Epithelial cell of proximal tubule (primary cell): ENCODE measurements at regions not wholly inside any gene's neighbourhood (a gene's known extent, or its start where the extent isn't known, plus 50 kb on each side); places are given as distances from the start of the nearest gene placed in this dataset.
A peak's percentile ranks its signal among the peaks of the same experiment; 100 is the strongest.

Experiments
- DNase-seq: peaks from one replicate; pipeline ENCODE4 v3.0.0-alpha.2; 2011; ENCODE audit warnings: low read depth
- H3K4me3 ChIP-seq: 2 replicates; pipeline ENCODE4 v1.5.1; 2011; ENCODE audit warnings: low read depth, mild to moderate bottlenecking, low read length
- TF ChIP-seq, protein P1 (sequence below): conservative IDR thresholded peaks from 2 replicates; pipeline ENCODE4 v1.5.1; 2012; ENCODE audit warnings: low read depth, mild to moderate bottlenecking, low read length

DNA sequence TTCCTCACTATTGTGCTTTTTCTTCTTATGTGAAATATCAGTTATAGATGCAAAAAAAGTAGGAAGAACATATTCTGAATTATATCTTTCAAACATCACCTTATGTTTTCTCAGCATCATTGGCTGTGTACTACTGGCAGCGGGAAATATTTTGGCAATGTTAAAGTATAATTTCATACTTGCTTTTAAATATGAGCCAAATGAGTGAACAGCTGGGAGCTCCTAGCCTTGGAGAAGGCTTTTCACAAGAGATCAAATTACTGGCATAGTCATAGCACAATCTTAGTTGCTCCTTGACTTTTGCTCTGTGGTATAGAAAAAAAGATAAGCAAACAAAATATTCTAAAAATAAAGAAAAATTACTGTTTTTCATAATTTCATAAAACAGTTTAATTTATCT lies 1575.8 kb upstream of the PABPC4L start:
- DNase-seq: no peak
- H3K4me3 ChIP-seq: no peak overlapping the region
- TF ChIP-seq, protein P1, sequence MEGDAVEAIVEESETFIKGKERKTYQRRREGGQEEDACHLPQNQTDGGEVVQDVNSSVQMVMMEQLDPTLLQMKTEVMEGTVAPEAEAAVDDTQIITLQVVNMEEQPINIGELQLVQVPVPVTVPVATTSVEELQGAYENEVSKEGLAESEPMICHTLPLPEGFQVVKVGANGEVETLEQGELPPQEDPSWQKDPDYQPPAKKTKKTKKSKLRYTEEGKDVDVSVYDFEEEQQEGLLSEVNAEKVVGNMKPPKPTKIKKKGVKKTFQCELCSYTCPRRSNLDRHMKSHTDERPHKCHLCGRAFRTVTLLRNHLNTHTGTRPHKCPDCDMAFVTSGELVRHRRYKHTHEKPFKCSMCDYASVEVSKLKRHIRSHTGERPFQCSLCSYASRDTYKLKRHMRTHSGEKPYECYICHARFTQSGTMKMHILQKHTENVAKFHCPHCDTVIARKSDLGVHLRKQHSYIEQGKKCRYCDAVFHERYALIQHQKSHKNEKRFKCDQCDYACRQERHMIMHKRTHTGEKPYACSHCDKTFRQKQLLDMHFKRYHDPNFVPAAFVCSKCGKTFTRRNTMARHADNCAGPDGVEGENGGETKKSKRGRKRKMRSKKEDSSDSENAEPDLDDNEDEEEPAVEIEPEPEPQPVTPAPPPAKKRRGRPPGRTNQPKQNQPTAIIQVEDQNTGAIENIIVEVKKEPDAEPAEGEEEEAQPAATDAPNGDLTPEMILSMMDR: no peak

DNA sequence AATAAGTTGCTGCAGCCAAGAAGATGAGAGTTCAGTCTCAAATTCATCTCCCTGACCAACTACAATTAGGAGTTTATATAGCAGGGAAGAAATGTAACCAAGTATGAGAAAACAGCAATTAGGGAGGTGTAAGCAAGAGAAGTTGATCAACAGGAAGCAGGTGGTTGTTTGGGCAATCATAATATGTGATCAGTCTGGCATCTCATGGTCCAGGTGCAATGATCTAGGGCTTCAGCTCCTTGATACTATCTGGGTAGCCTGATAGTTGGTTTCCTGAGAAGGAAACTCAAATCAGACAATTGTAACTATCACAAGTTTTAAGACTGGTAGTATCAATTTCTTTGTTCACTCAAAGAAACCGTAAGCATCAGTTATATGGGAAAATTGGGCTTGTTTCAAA lies 1574.3 kb upstream of the PABPC4L start:
- DNase-seq: no peak
- no peak overlapping the region for H3K4me3 ChIP-seq
- TF ChIP-seq, protein P1: no peak

DNA sequence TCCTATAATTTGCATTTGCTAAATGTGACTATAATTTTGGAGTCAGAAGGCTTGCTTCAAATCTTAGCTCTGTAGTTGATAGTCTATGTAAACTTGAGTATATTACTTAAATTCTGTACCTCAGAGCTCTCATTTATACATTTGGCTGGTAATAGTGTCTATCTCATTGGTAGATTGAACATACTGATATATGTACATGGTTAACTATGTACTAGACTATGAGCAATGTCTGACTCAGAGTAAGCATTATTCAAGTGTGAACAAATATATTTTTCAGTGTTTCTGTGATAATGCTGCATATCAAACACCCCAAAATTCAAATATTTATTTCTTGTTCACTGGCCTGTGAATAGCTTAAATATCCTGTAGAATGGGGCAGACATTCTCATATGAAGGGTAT lies 1568.9 kb upstream of the PABPC4L start:
- TF ChIP-seq, protein P1: no peak
- DNase-seq: no peak

DNA sequence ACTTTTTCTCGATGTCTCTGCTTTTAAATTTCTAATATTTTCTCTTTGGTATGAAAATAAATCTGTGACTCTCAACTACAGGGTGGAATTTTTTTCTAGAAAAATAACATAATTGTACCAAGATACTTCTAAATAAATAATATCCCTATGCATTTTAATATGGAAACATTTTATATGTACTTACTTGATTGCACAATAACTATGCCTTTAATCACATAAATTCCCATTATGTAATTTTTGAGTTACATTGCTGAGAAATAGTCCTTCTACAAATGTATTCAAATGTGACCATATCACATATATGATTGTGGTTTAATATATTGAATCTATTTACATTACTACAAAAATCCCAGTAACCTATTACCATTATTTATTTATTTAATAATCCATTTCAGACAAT lies 1543.3 kb upstream of the PABPC4L start:
- no peak for DNase-seq
- TF ChIP-seq, protein P1: no peak

More for the DNA sequence above, 1568.9 kb upstream of the PABPC4L start:
- H3K4me3 ChIP-seq: no peak overlapping the region

DNA sequence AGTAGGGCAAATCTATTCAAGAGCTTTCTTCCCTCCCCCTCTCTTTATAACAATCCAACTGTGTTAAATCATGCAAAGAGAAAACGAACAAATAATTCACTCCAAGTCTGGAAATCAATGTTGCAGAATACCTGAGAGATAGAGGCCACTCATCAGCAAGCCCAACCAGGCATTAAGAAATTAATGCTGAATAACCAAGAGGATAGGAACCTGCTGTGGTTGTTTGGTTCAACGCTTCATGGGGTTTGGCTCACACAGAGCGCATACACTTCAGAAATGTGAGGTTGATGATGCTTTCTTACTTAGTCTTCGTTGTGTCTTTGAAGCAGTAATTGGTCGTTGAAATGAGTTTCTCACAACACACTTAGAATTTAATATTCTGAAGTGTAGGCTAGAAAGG lies 1540.0 kb upstream of the PABPC4L start:
- TF ChIP-seq, protein P1: no peak
- no peak overlapping the region for H3K4me3 ChIP-seq
- DNase-seq: peak; percentile 91

More for the DNA sequence above, 1543.3 kb upstream of the PABPC4L start:
- no peak overlapping the region for H3K4me3 ChIP-seq

DNA sequence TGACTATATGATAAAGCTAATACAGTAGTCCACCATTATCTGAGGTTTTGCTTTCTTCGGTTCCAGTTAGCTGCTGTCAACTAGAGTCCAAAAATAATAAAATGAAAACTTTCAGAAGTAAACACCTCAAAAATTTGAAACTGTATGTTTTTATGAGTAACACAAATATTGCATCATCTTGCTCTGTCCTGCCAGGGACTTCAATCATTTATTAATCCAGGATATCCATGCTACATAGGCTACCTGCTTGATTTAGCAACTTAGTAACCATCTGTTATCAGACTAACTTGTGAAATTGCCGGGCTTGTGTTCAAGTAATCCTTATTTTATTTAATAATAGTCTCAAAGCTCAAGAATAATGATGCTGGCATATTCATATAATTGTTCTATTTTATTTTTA lies 1537.8 kb upstream of the PABPC4L start:
- DNase-seq: peak; percentile 40
- TF ChIP-seq, protein P1: no peak
- H3K4me3 ChIP-seq: no peak overlapping the region

DNA sequence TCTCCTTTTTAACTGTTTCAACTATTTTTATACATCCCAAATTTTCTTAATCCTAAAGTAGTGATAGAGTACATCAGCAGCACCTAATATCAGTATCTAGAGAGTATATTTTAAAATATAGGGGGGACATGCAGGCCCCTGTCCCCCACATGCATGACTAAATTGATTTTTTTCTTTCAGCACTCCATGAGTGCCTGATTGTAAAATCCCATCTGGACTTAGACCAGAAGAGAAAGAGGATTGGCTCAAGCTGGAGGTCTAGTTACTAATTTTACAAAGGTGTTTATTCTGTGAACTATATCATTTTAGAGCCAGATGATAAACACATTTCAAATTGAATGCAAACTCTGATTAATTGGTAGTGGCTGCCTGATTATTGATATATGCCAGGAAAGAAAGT lies 1533.9 kb upstream of the PABPC4L start:
- DNase-seq: no peak
- TF ChIP-seq, protein P1: no peak
- H3K4me3 ChIP-seq: no peak overlapping the region
